ENCODE measurements at regions not wholly inside any gene's neighbourhood (a gene's known extent, or its start where the extent isn't known, plus 50 kb on each side); places are given as distances from the start of the nearest gene placed in this dataset.

- no peaks in the 10 kb centered on the region for H3K27me3 Mint-ChIP-seq (ENCODE audit: insufficient read depth)
Observed at GRCh38 chr6:140846503-140847261, 1286.0 kb upstream of the GJE1 start.

GRCh38 chr6:140845701-140846100 is 1287.0 kb upstream of the GJE1 start:
- Mint-ChIP-seq H3K9me3 (no peaks in the 10 kb centered on the region), H3K27ac (no peak overlapping the region), H3K27me3 (ENCODE audit: insufficient read depth) (peaks cover 2% of the 10 kb centered on the region), H3K4me3 (no peak overlapping the region), H3K36me3 (ENCODE audit: low read depth) (no peaks in the 10 kb centered on the region), H3K4me1 (ENCODE audit: low read depth) (no peaks in the 10 kb centered on the region)
- intact Hi-C loops (cut with micrococcal nuclease): no loop called here
- no peak for DNase-seq (ENCODE audit: low spot score)

More at GRCh38 chr6:140846503-140847261, 1286.0 kb upstream of the GJE1 start:
- Mint-ChIP-seq H3K4me1 (ENCODE audit: low read depth) (no peaks in the 10 kb centered on the region), H3K27ac (no peak overlapping the region), H3K9me3 (no peaks in the 10 kb centered on the region), H3K36me3 (ENCODE audit: low read depth) (no peaks in the 10 kb centered on the region), H3K4me3 (no peak overlapping the region)
- intact Hi-C loops (cut with micrococcal nuclease): no loop called here
- no peak for DNase-seq (ENCODE audit: low spot score)

- peaks cover 2% of the 10 kb centered on the region for H3K27me3 Mint-ChIP-seq (ENCODE audit: insufficient read depth)
- H3K9me3 Mint-ChIP-seq: no peaks in the 10 kb centered on the region
- no peak overlapping the region for H3K4me3 Mint-ChIP-seq
- DNase-seq (ENCODE audit: low spot score): no peak
- no peaks in the 10 kb centered on the region for H3K36me3 Mint-ChIP-seq (ENCODE audit: low read depth)
- no peaks in the 10 kb centered on the region for H3K4me1 Mint-ChIP-seq (ENCODE audit: low read depth)
- intact Hi-C loops (cut with micrococcal nuclease): no loop called here
- no peak overlapping the region for H3K27ac Mint-ChIP-seq
Observed at GRCh38 chr6:140844167-140844566, 1288.6 kb upstream of the GJE1 start.

- intact Hi-C loops (cut with micrococcal nuclease): no loop called here
- H3K4me1 Mint-ChIP-seq (ENCODE audit: low read depth): no peaks in the 10 kb centered on the region
- no peak for DNase-seq (ENCODE audit: low spot score)
- H3K27me3 Mint-ChIP-seq (ENCODE audit: insufficient read depth): peaks cover 5% of the 10 kb centered on the region
- no peaks in the 10 kb centered on the region for H3K9me3 Mint-ChIP-seq
- H3K36me3 Mint-ChIP-seq (ENCODE audit: low read depth): no peaks in the 10 kb centered on the region
- no peak overlapping the region for H3K4me3 Mint-ChIP-seq
- H3K27ac Mint-ChIP-seq: no peak overlapping the region
Observed at GRCh38 chr6:140833408-140833807, 1299.3 kb upstream of the GJE1 start.

GRCh38 chr6:140830666-140831065 is 1302.1 kb upstream of the GJE1 start:
- no peaks in the 10 kb centered on the region for H3K36me3 Mint-ChIP-seq (ENCODE audit: low read depth)
- no peaks in the 10 kb centered on the region for H3K9me3 Mint-ChIP-seq
- no peak overlapping the region for H3K4me3 Mint-ChIP-seq
- intact Hi-C loops (cut with micrococcal nuclease): no loop called here
- H3K4me1 Mint-ChIP-seq (ENCODE audit: low read depth): no peaks in the 10 kb centered on the region
- DNase-seq (ENCODE audit: low spot score): no peak
- no peak overlapping the region for H3K27ac Mint-ChIP-seq
- peaks cover 5% of the 10 kb centered on the region for H3K27me3 Mint-ChIP-seq (ENCODE audit: insufficient read depth)

GRCh38 chr6:140828856-140829255 is 1303.9 kb upstream of the GJE1 start:
- intact Hi-C loops (cut with micrococcal nuclease): no loop called here
- Mint-ChIP-seq H3K27me3 (ENCODE audit: insufficient read depth) (peaks cover 5% of the 10 kb centered on the region), H3K9me3 (no peaks in the 10 kb centered on the region), H3K36me3 (ENCODE audit: low read depth) (no peaks in the 10 kb centered on the region), H3K4me3 (no peak overlapping the region), H3K27ac (no peak overlapping the region), H3K4me1 (ENCODE audit: low read depth) (no peaks in the 10 kb centered on the region)
- no peak for DNase-seq (ENCODE audit: low spot score)

GRCh38 chr6:140827593-140827992 is 1305.1 kb upstream of the GJE1 start:
- no peak for DNase-seq (ENCODE audit: low spot score)
- no peaks in the 10 kb centered on the region for H3K36me3 Mint-ChIP-seq (ENCODE audit: low read depth)
- H3K27me3 Mint-ChIP-seq (ENCODE audit: insufficient read depth): peaks cover 5% of the 10 kb centered on the region
- no peaks in the 10 kb centered on the region for H3K9me3 Mint-ChIP-seq
- H3K27ac Mint-ChIP-seq: no peak overlapping the region
- H3K4me1 Mint-ChIP-seq (ENCODE audit: low read depth): no peaks in the 10 kb centered on the region
- intact Hi-C loops (cut with micrococcal nuclease): no loop called here
- H3K4me3 Mint-ChIP-seq: no peak overlapping the region

- Mint-ChIP-seq H3K36me3 (ENCODE audit: low read depth) (no peaks in the 10 kb centered on the region), H3K4me1 (ENCODE audit: low read depth) (no peaks in the 10 kb centered on the region), H3K27me3 (ENCODE audit: insufficient read depth) (peaks cover 8% of the 10 kb centered on the region), H3K9me3 (no peaks in the 10 kb centered on the region), H3K27ac (no peak overlapping the region), H3K4me3 (no peak overlapping the region)
- no peak for DNase-seq (ENCODE audit: low spot score)
- intact Hi-C loops (cut with micrococcal nuclease): no loop called here
Observed at GRCh38 chr6:140825731-140826130, 1307.0 kb upstream of the GJE1 start.

- no peak overlapping the region for H3K4me3 Mint-ChIP-seq
- H3K9me3 Mint-ChIP-seq: no peaks in the 10 kb centered on the region
- no peak for DNase-seq (ENCODE audit: low spot score)
- H3K36me3 Mint-ChIP-seq (ENCODE audit: low read depth): no peaks in the 10 kb centered on the region
- intact Hi-C loops (cut with micrococcal nuclease): no loop called here
- no peak overlapping the region for H3K27ac Mint-ChIP-seq
- peaks cover 14% of the 10 kb centered on the region for H3K27me3 Mint-ChIP-seq (ENCODE audit: insufficient read depth)
- no peaks in the 10 kb centered on the region for H3K4me1 Mint-ChIP-seq (ENCODE audit: low read depth)
Observed at GRCh38 chr6:140824595-140824994, 1308.1 kb upstream of the GJE1 start.

GRCh38 chr6:140821196-140821595 is 1311.5 kb upstream of the GJE1 start:
- intact Hi-C loops (cut with micrococcal nuclease): no loop called here
- DNase-seq (ENCODE audit: low spot score): no peak
- H3K36me3 Mint-ChIP-seq (ENCODE audit: low read depth): no peaks in the 10 kb centered on the region
- H3K27ac Mint-ChIP-seq: no peak overlapping the region
- no peaks in the 10 kb centered on the region for H3K4me1 Mint-ChIP-seq (ENCODE audit: low read depth)
- no peaks in the 10 kb centered on the region for H3K9me3 Mint-ChIP-seq
- H3K4me3 Mint-ChIP-seq: no peak overlapping the region
- H3K27me3 Mint-ChIP-seq (ENCODE audit: insufficient read depth): peaks cover 11% of the 10 kb centered on the region

GRCh38 chr6:140817176-140817575 is 1315.5 kb upstream of the GJE1 start:
- Mint-ChIP-seq H3K4me1 (ENCODE audit: low read depth) (no peaks in the 10 kb centered on the region), H3K9me3 (no peaks in the 10 kb centered on the region), H3K27ac (no peak overlapping the region), H3K36me3 (ENCODE audit: low read depth) (no peaks in the 10 kb centered on the region), H3K27me3 (ENCODE audit: insufficient read depth) (peaks cover 12% of the 10 kb centered on the region), H3K4me3 (no peak overlapping the region)
- intact Hi-C loops (cut with micrococcal nuclease): loop anchor here (10.0 kb wide), 1 partner anchor 1212 kb away; no protein-coding TSS in a partner anchor
- no peak for DNase-seq (ENCODE audit: low spot score)

GRCh38 chr6:140816681-140817080 is 1316.0 kb upstream of the GJE1 start:
- no peaks in the 10 kb centered on the region for H3K9me3 Mint-ChIP-seq
- H3K4me1 Mint-ChIP-seq (ENCODE audit: low read depth): no peaks in the 10 kb centered on the region
- peaks cover 11% of the 10 kb centered on the region for H3K27me3 Mint-ChIP-seq (ENCODE audit: insufficient read depth)
- no peak for DNase-seq (ENCODE audit: low spot score)
- intact Hi-C loops (cut with micrococcal nuclease): loop anchor here (10.0 kb wide), 1 partner anchor 1212 kb away; no protein-coding TSS in a partner anchor
- H3K36me3 Mint-ChIP-seq (ENCODE audit: low read depth): no peaks in the 10 kb centered on the region
- H3K27ac Mint-ChIP-seq: no peak overlapping the region
- no peak overlapping the region for H3K4me3 Mint-ChIP-seq

GRCh38 chr6:140812636-140813035 is 1320.1 kb upstream of the GJE1 start:
- Mint-ChIP-seq H3K4me3 (no peak overlapping the region), H3K27me3 (ENCODE audit: insufficient read depth) (peaks cover 9% of the 10 kb centered on the region), H3K27ac (no peak overlapping the region), H3K9me3 (peaks cover 4% of the 10 kb centered on the region), H3K4me1 (ENCODE audit: low read depth) (peaks cover 16% of the 10 kb centered on the region), H3K36me3 (ENCODE audit: low read depth) (no peaks in the 10 kb centered on the region)
- intact Hi-C loops (cut with micrococcal nuclease): loop anchor here (10.0 kb wide), 1 partner anchor 1208 kb away; no protein-coding TSS in a partner anchor
- no peak for DNase-seq (ENCODE audit: low spot score)

Measured in activated T-helper 1 cell treated with anti-CD3 and anti-CD28 coated beads, Interleukin-12 subunit alpha, Interleukin-12 subunit beta, Interleukin-2, Interleukin-4 antibody, amounts not matched to agents 30 ng/mL and 10 ng/mL and 1 ng/mL, durations not matched to agents 14 hours and 24 hours and 36 hours (primary cell).